HG02973 (cell line): ENCODE measurements at regions not wholly inside any gene's neighbourhood (a gene's known extent, or its start where the extent isn't known, plus 50 kb on each side); places are given as distances from the start of the nearest gene placed in this dataset.
"Not testable (repeated sequence)": the region's sequence is repeated elsewhere in the genome, so short reads cannot be mapped to it uniquely, and the experiment has no call there.

ENCODE experiments used
- ATAC-seq: cut with Tn5 transposase; IDR thresholded peaks from one replicate; pipeline ENCODE4 v1.9.1; 2021; ENCODE audit warnings: moderate library complexity; ENCODE audit not compliant: unreplicated experiment

DNA sequence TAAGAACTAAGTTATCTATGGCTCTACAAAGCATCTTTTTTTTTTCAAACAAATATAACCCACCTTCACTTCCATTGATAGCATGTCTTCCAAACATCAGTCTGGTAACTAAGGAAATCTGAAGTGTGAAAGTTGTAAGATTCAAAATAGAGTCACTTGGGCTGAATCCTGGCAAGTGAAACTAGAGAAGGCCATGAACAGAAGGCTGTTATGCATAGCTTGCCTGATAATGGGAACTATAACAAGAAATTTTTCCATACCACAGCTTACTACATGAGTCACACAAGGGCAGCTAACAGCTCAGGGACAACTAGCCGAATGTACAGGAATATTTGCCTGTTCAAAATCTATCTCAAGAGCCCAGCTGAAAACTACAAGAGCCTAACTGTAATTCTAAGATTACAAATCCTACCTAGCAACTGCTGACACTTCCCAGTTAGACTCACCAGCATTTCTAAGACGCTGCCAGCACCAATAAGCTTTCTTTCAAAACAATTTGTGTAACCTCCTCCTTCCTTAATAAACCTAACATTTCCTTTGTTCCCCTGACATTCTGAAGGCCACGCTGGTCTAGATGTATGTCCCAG, 1066.5 kb downstream of the PLOD2 start:
- peak; percentile 95 for ATAC-seq

GRCh38 chr3:145111141-145111540, 1049.8 kb downstream of the PLOD2 start:
- ATAC-seq, result not testable (repeated sequence)

GRCh38 chr3:145116769-145117168, 1044.2 kb downstream of the PLOD2 start:
- no peak for ATAC-seq

DNA sequence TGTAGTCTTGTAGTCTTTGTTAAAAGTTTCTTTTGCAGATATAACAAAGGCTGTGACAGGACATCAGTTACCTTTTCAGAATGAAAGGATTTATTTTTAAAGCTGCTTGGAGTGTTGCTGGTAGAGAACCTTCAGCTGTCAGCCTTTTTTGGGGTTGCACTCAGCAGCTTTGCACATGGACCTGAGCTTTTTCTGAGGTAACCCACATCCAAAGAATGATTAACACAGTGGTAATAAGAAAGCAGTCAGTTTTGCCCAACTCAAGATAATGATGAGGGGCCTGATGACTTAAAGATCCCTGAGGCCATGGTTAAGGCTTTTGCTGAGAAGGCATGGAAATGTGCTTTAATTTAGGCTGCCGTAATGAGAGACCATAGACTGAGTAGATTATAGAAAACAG, 1042.7 kb downstream of the PLOD2 start:
- no peak for ATAC-seq

GRCh38 chr3:145124900-145125678, 1035.9 kb downstream of the PLOD2 start:
- ATAC-seq, result no peak

- ATAC-seq, result no peak
Observed at GRCh38 chr3:145133281-145133680, 1027.7 kb downstream of the PLOD2 start.

- no peak for ATAC-seq
Observed at GRCh38 chr3:145134738-145135137, 1026.2 kb downstream of the PLOD2 start.

- no peak for ATAC-seq
Observed at GRCh38 chr3:145144361-145144760, 1016.6 kb downstream of the PLOD2 start.

GRCh38 chr3:145145461-145145860, 1015.5 kb downstream of the PLOD2 start:
- no peak for ATAC-seq

- ATAC-seq, result no peak
Observed at GRCh38 chr3:145159640-145160039, 1001.3 kb downstream of the PLOD2 start.

DNA sequence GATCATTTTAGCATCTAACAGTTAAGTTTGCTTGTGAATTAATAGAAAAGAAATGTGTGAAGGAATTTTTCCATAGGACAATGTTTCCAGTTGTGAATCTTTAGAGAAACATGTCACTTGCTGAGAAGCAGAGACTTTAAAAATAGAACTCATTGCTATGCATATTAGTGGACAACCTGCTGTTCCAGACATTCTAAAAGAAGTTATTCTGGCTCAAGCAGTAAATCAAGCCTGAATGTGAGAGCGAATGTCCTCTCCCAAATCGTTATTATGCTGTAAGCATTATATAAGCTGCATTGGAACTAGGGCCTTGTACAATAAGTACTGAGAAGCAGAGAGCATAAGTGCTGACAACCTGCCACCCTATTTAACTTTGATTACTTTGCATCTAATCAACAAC, 990.9 kb downstream of the PLOD2 start:
- ATAC-seq, result no peak

DNA sequence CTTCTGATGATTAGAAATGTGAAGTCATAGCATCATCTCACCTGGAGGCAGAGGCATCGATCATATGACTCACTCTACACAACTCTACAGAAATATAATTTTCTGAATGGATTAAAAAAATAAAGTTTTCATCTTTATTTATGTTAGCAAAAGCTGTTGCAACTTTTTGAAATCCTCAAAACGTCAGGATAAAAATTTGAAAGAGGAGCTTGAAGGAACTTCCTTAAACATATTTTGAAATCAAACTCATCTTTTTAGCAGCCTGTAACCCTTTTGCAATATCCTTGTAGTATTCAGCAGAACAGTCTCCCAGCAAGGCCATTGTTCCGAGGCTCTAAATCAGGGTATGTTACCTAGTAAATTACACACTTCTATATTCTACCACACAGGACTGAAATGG, 985.4 kb downstream of the PLOD2 start:
- ATAC-seq, result no peak

GRCh38 chr3:145176907-145177306, 984.1 kb downstream of the PLOD2 start:
- ATAC-seq, result no peak

DNA sequence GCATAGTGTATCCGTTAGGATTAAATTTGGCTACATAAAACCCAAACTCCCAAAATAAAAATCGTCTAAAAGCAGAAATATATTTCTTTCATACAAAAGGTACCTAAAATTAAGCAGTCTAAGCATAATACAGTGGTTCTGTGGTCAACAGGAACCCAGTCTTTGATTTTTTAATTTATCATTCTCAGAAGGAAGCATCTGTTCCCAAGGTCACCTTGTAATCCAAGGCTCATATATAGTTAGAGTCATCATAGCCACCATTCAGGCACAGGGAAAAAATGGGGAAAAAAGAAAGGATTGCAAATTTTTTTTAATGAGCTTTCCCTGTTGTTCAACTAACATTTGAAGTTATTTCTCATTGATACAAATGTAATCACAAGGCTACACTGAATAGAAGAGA, 983.2 kb downstream of the PLOD2 start:
- no peak for ATAC-seq

DNA sequence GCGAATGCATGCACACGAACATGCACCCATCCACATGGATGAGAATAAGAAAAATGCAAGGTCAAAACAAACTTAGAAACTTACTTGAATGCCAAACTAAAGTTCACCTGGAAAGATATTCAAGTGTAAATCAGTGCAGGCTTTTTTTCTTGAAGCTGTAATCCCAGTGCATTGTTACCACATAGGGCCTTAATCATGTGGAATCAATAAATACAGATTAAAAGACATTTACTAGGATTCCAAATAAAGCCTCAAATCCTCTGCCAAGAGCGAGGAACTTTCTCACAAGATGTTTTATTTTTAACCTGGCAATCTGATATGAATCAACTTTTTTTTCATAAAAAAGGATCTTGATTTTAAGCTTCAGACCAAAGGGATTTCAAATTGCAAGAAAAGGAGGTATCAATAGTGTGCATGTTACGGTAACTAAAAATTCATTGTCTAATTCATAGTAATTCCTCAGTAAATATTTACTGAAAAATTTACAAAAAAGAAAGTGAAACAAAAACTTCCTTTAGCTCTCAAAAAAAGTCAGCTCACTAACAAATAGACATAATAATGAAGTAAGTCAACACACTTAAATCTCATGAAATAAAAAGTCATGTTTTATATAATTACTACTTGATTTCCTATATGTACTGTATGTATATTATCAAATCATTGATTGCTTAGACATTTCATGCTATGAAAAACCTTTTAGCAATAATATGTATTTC, 978.6 kb downstream of the PLOD2 start:
- no peak for ATAC-seq

GRCh38 chr3:145183261-145183660, 977.7 kb downstream of the PLOD2 start:
- no peak for ATAC-seq

- no peak for ATAC-seq
Observed at GRCh38 chr3:145188079-145188770, 972.8 kb downstream of the PLOD2 start.

DNA sequence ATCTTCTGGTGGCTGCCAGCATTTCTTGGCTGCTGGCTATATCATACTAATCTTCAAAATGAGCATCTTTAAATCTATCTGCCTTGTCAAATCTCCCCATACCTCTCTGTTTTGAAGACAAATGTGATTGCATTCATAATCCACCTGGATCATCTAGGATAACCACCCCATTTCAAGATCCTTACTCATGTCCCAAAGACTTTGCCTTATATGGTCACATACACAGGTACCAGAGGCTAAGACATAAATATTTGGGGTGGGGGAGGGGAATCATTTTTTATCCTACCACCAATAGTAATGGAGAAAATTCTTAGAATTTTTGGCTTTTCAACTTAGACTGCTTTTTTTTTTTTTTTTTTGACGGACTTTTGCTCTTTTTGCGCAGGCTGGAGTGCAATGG, 970.8 kb downstream of the PLOD2 start:
- no peak for ATAC-seq

- no peak for ATAC-seq
Observed at GRCh38 chr3:145190761-145191160, 970.2 kb downstream of the PLOD2 start.

- ATAC-seq, result no peak
Observed at GRCh38 chr3:145191543-145191942, 969.4 kb downstream of the PLOD2 start.

DNA sequence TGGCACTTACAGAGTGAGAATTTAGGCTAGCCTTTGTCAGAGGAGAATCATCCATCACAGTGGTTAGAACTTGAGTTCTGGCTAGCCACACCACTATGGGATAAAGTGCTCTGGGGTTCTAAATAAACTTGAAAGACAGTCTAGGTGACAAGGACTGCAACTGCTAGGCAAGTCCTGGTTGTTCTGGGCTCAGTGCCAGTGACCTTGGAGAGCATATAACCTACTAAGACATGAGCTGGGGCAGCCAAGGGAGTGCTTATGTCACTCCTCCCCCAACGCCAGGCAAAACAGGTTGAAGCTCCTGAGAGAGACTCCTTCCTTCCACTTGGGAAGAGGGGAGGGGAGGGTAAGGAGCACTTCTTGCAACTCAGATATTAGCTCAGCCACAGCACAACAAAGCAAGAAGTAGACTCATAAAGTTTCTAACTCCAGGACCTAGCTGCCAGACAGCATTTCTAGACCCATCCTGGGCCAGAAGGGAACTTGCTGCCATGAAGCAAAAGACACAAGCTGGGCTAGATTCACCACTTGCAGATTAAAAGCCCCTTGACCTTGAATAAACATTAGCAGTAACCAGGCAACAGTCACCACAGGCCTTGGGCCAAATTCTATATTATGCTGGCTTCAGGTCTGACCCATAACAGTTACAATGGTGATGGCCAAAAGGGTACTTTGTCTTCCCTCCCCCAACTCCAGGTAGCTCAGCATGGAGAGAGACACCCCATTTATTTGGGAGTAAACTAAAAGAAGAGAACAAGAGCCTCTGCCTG, 963.7 kb downstream of the PLOD2 start:
- no peak for ATAC-seq
